ENCODE measurements at regions not wholly inside any gene's neighbourhood (a gene's known extent, or its start where the extent isn't known, plus 50 kb on each side); places are given as distances from the start of the nearest gene placed in this dataset.

DNA sequence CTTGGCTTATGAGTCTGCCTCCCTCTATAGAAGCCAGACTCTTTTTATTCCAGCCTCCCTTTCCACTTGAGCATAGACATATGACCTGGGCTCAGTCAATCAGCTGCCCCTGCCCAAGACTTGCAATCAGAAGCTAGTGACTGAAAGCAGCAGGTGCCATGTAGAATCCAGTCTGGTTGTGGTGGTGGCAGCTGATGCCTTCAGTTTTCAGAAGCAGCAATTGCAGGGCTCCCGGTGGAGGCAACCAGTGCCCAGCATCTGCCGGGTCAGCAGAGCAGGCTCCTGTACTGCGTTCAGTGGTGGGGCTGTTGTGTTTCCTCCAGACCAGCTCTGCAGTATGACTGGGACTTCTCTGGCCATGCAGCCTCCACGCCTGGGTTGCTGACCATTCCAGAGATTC is 53.9 kb upstream of the PALM2AKAP2 start:
- TF ChIP-seq EZH2 (IDR thresholded peaks at IDR 0.05; ENCODE audit: low read length) (no peak), CTCF (optimal IDR thresholded peaks at IDR 0.05 in 1 of 3, IDR thresholded peaks at IDR 0.05 in 1 of 3, conservative IDR thresholded peaks at IDR 0.05 in 1 of 3; ENCODE audit: extremely low read depth in 1 of 3, insufficient read depth in 2 of 3, low read length in 3 of 3) (no peak)
